ENCODE measurements at regions not wholly inside any gene's neighbourhood (a gene's known extent, or its start where the extent isn't known, plus 50 kb on each side); places are given as distances from the start of the nearest gene placed in this dataset.

DNA sequence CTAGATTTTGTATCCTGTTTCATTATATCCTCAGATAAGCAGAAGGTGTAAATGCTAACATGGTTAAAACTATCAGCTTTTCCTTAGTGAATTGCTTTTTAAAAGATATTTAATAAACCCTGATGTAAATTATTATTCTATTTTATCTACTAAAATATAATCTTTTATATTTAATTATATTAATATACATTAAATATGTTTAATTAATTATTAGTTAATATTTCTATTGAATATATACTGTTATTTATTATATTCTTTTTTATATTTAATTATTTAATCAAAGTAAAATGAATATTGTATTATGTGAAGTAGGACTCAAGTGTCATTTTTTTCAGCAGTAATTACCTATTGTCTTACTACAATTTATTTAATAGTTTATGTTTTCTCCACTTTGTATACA lies 179.7 kb upstream of the ADGRL4 start:
- ATAC-seq (no peak), DNase-seq (no peak)
- H3K9me3 ChIP-seq, result no peaks in the 10 kb centered on the region
- H3K27me3 ChIP-seq, result no peaks in the 10 kb centered on the region
- intact Hi-C loops (cut with DNase I), result loop anchor here in 1 of 10 donors (10.0 kb wide), 1 partner anchor 101 kb away; no protein-coding TSS in a partner anchor
- no peak overlapping the region for H3K4me3 ChIP-seq
- H3K36me3 ChIP-seq, result no peaks in the 10 kb centered on the region
- H3K27ac ChIP-seq, result no peak overlapping the region
- H3K4me1 ChIP-seq, result peaks cover 0 to 12% (median 0%) of the 10 kb centered on the region in 9 donors
- TF ChIP-seq, protein P1, sequence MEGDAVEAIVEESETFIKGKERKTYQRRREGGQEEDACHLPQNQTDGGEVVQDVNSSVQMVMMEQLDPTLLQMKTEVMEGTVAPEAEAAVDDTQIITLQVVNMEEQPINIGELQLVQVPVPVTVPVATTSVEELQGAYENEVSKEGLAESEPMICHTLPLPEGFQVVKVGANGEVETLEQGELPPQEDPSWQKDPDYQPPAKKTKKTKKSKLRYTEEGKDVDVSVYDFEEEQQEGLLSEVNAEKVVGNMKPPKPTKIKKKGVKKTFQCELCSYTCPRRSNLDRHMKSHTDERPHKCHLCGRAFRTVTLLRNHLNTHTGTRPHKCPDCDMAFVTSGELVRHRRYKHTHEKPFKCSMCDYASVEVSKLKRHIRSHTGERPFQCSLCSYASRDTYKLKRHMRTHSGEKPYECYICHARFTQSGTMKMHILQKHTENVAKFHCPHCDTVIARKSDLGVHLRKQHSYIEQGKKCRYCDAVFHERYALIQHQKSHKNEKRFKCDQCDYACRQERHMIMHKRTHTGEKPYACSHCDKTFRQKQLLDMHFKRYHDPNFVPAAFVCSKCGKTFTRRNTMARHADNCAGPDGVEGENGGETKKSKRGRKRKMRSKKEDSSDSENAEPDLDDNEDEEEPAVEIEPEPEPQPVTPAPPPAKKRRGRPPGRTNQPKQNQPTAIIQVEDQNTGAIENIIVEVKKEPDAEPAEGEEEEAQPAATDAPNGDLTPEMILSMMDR (IDR thresholded peaks at IDR 0.05), result no peak

DNA sequence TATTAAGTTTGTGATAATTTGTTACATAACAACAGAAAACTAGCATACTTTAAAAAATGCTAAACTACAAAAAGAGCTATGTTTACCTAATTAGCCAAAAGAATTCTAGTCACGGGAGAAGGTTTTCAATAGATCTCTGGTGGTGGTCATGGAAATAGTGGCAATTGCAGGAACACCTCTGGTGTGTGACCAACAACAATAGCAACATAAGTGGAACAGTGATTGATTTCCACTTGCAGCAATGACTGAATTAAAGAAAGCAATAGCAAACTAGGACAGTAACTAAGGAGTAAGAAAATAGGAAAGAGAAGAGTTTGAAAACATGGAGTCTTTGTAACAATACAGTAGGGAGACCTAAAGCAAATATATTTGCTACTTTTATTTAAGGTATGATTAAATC lies 171.3 kb upstream of the ADGRL4 start:
- DNase-seq, result no peak
- Histone ChIP-seq H3K9me3 (peaks cover 0 to 12% (median 0%) of the 10 kb centered on the region in 11 donors), H3K27me3 (no peaks in the 10 kb centered on the region), H3K4me1 (no peaks in the 10 kb centered on the region), H3K36me3 (no peaks in the 10 kb centered on the region), H3K27ac (no peak overlapping the region), H3K4me3 (no peak overlapping the region)
- intact Hi-C loops (cut with DNase I), result no loop called here
- ATAC-seq, result no peak
- WGBS, 2 donors, result 79 to 87% methylated on average over 1 of the region's 1 CpG
- TF ChIP-seq, protein P1 (IDR thresholded peaks at IDR 0.05), result no peak

DNA sequence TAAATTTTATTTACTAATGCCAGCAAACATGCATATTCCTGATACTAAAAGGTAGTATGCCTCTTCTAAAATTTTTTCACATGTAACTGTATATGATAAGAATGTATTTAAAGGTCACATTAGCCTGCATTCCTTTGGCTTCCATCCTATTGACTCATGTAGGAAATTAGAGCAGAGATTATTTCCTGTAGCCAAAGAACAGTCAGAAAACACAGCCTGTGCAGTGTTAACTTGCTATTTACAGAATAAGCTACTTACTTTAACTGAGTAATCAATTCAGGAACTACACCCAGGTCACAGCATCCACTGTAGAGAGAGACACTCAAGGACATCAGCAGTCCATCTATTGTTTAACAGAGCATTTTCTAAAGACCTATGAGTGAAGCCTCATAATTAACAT lies 154.5 kb upstream of the ADGRL4 start:
- intact Hi-C loops (cut with DNase I), result no loop called here

GRCh38 chr1:79155991-79156390 lies 149.5 kb upstream of the ADGRL4 start:
- TF ChIP-seq, protein P1 (IDR thresholded peaks at IDR 0.05), result no peak
- ATAC-seq, result no peak
- intact Hi-C loops (cut with DNase I), result no loop called here
- Histone ChIP-seq H3K4me3 (no peak overlapping the region), H3K36me3 (no peaks in the 10 kb centered on the region), H3K27me3 (no peaks in the 10 kb centered on the region), H3K9me3 (peaks cover 0 to 6% (median 0%) of the 10 kb centered on the region in 11 donors), H3K4me1 (peaks cover 0 to 3% (median 0%) of the 10 kb centered on the region in 9 donors), H3K27ac (no peak overlapping the region)
- no peak for DNase-seq
- WGBS, 2 donors, result 74 to 87% methylated on average over 1 of the region's 1 CpG

More for the DNA sequence above, 154.5 kb upstream of the ADGRL4 start:
- Histone ChIP-seq H3K27ac (no peak overlapping the region), H3K9me3 (peaks cover 0 to 9% (median 0%) of the 10 kb centered on the region in 11 donors), H3K27me3 (no peaks in the 10 kb centered on the region), H3K36me3 (no peaks in the 10 kb centered on the region), H3K4me1 (peaks cover 0 to 11% (median 0%) of the 10 kb centered on the region in 9 donors), H3K4me3 (no peak overlapping the region)
- TF ChIP-seq, protein P1 (IDR thresholded peaks at IDR 0.05), result no peak
- DNase-seq (no peak), ATAC-seq (peak in 2 of 8 donors; percentile 28 to 41)
